ENCODE measurements at regions not wholly inside any gene's neighbourhood (a gene's known extent, or its start where the extent isn't known, plus 50 kb on each side); places are given as distances from the start of the nearest gene placed in this dataset.
"Not testable (repeated sequence)": the region's sequence is repeated elsewhere in the genome, so short reads cannot be mapped to it uniquely, and the experiment has no call there.

DNA sequence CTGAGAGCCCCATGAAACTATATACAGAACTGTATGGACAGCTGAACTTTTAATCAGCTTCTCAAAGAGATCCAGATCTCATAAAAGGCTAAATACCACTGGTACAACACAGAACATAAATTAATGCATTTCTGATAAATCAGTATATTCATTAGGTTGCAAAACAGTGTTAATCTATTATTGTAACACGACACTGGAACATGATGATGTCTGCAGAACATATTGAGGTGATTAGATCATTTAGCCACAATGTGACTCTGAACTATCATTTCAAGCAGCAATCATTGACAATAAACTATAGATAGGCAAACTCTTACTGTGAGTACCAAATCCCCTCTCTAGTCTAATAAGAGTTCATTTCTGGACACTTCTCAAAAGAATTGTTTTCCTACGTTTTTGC, 50.3 kb downstream of the GASK1B start:
- DNase-seq, result no peak

DNA sequence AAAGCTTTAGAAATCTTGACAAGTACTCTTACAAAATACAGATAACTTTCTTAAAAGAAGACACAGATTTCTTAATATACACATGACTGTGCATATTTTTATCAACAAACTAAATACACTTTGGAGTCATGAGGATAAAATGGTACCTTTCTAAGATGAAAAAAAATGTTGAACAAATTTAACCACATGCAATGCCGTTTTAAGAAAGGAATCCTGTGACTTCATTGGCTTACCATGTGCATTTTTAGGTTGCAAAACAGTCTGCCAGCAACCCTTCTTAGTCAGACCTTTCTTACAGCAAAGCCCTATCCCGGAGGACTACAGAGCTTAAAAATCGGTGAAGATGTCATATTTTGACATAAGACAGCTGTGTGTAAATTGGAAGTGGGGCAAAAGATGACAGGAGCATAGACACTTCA, 51.7 kb downstream of the GASK1B start:
- no peak for DNase-seq

DNA sequence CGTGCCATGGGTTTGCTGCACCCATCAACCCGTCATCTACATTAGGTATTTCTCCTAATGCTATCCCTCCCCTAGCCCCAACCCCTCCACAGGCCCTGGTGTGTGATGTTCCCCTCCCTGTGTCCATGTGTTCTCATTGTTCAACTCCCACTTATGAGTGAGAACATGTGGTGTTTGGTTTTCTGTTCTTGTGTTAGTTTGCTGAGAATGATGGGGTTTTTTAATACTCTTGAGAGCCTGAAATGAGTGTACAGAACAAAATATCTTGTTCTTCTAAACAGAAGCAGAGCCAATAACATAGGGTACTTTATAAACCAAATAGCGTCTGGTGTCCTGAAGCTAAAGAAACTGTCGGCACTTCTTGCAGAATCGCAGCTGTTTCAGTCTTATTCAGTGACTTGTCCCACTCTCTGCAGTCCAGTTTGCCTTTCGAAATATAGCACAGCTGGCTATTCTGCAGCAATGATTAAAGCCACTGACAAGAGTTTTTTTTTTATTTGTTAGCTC, 52.1 kb downstream of the GASK1B start:
- DNase-seq, result not testable (repeated sequence)

DNA sequence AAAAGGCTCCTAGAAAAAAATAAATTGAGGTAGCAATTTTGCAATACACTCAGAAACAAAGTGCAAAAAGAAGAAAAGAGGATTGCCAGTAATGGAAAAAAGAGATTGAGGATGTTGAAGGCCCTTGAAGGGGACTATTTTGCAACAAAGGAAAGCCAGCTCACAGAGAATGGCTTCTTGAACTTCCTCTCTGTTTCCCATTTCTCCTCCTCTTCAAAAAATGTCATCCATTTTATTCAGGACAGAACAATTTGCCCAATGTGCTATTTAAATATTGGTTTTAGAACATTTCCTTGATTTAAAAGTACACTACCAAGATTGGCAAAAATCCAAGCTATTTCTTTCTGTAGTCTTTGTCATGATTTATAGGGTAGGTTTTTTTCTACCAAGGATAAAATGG, 60.2 kb downstream of the GASK1B start:
- DNase-seq, result no peak

DNA sequence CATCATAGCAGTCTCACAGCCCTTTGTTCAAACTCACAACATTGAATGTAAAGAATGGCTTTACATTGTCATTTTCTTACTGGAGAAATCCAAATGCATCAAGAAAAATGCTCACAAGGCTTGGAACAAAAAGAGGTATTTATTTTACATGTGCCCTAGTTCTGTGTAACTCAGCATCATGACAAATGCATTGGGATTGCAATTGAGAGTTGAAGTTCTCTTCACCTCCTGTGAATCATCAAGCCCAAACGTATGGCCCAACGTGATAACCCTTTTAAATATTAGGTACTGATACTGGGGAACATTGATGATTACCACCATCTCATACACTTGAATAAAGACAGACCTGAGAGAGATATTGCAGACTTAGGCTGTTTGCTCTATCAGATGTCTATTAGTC, 61.6 kb downstream of the GASK1B start:
- no peak for DNase-seq

DNA sequence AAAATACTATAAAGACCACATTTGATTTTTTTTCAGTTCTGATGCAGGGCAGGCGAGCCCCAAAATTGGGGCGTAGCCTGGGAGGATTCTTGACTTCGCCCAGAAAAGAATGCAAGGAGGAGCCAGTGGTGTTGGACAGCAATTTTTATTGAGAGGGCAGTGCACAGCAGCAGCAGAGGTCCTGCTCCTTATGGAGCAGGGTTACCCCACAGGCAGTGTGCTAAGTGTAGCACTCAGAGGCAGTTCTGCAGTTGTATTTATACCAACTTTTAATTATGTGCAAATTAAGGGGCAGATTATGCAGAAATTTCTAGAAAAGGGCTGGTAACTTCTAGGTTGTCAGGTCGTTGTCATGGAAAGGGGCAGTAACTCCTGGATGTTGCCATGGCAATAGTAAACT, 69.9 kb downstream of the GASK1B start:
- DNase-seq, result no peak

DNA sequence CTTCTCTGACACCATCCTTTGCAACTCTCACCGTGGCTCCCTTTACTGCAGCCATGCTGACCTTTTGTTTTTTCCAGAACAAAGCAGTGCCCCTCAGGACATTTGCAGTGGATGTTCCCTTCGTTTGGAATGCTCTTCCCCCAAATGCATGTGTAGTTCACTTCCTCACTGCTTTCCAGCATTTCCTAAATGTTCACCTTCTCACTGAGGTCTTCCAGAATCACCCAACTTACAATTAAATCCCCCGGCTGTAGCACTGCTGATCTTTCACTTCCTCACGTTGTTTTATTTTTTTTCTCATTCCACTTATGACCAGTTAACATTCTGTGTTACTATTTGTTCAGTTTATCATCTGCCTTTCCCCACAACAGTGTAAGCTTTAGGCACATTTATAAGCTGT, 73.1 kb downstream of the GASK1B start:
- DNase-seq, result no peak

DNA sequence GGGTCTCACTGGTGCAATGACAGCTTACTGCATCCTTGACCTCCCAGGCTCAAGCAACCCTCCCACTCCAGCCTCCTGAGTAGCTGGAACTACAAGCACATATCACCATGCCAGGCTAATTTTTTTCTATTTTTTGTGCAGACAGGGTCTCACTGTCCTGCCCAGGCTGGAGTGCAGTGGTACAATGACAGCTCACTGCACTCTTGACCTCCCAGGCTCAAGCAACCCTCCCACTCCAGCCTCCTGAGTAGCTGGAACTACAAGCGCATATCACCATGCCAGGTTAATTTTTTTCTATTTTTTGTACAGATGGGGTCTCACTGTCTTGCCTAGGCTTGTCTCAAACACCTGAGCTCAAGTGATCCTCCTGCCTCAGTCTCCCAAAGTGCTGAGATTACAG, 74.0 kb downstream of the GASK1B start:
- no peak for DNase-seq

DNA sequence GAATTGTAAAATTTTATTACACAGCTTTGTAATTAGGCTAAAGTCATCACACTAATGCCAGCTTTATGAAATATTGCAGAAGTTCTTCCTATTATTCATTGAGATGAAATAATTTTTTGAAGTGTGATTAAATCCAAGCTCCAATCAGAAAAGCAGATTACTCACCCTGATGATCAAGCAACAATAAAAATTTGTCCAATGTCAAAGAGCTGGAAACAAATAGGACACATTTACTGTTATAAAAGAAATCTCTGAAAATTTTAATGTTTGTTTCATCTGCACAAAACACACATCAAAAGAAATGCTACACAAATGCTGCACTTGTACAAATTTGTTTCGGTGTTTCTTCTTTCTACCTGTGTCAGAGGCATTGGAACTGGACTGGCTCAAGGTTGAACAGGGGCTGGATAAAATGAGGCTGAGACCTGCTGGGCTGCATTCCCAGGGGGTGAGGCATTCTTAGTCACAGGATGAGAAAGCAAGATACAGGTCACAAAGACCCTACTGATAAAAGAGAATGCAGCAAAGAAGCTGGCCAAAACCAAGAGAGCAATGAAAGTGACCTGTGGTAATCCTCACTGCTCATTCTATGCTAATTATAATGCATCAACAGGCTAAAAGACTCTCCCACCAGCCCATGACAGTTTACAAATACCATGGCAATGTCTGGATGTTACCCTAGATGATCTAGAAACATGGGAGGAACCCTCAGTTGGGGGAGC, 78.3 kb downstream of the GASK1B start:
- DNase-seq, result no peak

DNA sequence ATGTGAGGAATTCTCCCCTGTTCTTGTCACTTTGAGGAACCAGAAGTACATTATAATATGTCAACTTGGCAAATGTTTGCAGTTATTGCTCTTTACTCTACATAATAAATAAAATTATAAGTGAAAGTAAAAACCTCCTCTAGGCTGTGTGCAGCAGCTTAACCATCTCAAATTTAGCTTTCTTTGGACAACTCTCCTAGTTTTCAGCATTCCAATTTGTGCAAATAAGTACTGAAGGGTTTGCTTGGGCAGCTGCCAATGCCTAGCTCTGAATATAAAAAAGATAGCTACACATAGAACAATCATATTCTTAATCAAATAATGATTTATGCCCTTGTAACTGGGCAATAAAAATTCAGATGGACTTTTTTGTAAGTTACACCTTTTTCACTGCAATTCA, 82.5 kb downstream of the GASK1B start:
- no peak for DNase-seq

DNA sequence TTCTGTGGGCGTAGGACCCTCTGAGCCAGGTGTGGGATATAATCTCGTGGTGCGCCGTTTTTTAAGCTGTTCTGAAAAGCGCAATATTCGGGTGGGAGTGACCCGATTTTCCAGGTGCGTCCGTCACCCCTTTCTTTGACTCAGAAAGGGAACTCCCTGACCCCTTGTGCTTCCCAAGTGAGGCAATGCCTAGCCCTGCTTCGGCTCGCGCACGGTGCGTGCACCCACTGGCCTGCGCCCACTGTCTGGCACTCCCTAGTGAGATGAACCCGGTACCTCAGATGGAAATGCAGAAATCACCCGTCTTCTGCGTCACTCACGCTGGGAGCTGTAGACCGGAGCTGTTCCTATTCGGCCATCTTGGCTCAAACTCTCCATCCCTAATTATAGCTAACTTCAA, 82.9 kb downstream of the GASK1B start:
- not testable (repeated sequence) for DNase-seq

DNA sequence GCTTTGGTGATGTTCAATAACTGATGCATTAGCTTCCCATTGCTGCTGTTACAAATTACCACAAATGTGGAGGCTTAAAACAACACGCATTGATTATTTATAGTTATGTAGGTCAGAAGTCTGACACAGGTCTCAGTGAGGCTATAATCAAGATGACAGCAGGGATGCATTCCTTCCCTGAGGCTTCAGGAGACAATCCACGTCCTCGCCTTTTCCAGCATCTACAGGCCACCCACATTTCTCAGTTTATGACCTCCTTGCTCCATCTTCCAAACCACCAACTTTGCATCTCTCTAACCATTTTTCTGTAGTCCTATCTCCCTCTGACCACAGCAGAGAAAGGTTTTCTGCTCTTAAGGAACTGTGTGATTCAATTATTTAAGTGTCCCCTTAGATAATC, 92.5 kb downstream of the GASK1B start:
- no peak for DNase-seq

DNA sequence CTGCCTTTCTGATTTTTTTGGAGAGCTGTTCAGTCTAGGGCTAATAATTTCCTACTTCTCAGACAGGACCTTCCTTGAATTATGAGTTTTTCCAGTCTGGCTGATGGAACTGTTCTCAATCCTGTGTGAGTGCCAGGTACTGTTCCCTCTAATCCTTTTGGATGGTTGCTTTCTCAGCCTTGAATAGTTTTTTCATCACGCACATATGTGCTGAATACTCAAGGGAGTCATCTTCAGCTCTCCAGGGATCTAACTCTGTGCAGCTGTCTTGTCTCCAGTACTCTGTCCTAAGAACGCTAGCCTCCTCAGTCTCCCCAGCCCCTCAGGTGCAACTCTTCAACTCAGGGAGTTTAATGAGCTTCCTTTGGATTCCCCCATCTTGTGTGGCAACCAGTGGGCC, 93.2 kb downstream of the GASK1B start:
- DNase-seq, result no peak

DNA sequence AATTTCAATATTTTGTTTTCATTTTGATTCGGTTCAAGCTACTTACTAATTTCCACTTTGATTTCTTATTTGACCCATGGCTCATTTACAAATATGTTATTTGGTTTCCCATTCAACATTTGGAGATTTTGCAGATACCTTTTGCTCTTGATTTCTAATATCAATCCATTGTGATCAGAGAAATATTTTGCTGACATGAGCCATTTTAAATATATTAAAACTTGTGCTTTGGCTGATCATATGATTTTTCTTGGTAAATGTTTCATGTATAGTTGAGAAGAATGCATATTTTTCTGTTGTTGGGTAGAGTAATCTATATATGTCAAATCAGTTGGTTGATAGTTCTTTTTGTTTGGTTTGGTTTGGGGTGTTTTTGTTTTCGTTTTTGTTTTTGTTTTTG, 95.0 kb downstream of the GASK1B start:
- no peak for DNase-seq

DNA sequence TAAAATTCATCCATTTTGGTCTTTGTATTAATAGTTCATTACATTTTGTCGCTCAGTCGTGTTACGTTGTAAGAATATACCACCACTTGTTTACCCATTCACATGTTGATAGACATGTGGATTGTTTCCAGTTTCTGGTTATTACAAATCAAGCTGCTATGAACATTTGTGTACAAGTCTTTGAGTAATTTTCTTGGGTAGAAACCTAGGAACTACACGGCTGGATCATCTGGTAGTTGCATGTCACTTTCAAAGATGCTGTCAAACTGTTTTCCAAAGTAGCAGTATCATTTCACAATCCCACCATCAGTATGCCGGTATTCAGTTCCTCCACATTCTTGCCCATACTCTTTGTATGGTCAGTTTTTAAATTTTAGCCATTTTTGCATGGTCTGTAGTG, 98.0 kb downstream of the GASK1B start:
- no peak for DNase-seq

DNA sequence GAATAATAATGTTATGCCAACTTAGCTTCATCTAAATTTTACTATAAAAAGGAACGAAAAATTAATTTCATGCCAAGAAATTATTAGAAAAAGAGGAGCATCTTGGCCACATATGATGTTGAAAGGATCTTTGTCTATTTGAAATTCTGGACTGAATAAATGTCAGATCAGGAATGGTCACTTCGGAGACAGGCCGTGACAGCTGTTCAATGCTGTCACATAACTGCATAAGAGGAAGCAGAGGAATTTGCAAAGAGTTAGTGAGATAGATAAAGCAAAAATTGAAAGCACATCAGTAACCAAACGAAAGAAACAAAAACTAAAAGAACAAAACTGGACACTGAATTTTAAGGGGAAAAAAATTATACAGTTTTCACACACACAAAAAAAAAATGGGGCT, 100.9 kb downstream of the GASK1B start:
- DNase-seq, result no peak

DNA sequence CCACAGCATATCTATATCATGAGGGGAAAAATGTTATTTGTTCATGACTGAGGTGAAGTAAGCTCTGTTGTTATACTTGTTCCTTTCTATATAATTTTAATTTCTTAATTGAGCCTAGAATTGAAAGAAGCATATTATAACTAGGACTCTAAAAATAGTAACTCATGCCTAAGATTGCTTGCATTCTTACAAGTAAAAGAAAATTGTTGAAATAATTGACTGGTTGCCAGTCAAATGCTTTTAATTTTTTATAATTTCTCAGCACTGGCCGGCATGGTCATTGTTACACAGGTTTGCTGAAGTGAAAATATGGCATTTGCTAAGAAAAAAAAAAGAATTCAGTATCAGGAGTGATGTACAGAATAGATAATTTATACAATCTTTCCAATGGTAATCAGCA, 104.8 kb downstream of the GASK1B start:
- DNase-seq, result no peak

DNA sequence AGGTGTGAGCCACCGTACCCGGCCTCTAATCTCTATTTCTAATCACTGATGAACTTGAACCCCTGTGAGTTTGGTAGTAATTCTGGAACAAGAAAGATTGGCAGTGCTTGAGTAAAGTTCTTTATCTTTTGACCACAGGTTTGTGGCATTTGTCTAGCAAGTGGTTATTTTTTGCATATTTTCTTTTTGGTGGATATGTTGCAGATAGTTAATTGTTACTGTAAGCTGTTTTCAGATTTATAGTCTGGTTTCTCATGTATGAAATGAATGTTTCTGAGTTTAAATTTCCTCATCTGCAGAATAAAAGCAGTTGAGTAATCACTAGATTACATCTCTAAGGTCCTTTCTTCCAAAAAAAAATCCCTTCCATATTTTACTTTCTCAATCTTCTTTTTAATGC, 105.2 kb downstream of the GASK1B start:
- no peak for DNase-seq

DNA sequence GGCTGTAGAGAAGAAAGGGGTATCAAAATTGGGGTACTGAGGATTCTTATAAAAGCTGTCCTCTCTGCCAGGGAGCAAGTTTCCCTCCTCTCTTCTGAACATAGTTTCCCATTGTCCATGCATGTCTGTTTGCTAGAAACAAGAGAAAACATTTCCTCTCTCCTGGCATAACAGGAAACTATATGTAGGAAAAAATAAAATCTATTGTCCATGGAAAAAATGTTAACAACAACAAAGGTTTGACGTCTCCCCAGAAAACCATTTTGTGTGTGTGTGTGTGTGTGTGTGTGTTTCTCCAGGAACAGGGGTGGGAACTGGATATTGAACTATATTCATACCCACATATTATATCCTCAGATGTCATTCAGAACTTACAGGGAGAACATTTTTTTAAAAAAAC, 107.2 kb downstream of the GASK1B start:
- DNase-seq, result no peak

DNA sequence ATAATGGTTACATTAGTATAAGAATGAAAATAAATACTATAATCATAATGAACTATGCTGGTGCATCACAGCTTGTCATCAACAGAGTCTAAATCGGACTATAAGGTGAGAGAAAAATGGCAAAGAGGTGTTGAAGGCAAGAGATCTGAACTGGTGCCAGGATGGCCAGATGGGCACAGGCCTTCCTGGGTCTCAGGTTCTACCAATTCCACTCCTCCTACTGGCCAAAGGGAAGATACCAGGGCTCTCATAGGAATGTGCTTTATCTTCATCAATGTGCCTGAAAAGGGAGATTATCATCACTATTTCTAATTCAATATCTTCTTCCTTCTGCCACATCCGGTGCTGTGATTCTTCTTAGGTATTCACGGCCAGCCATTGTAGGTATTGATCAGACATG, 107.6 kb downstream of the GASK1B start:
- no peak for DNase-seq

DNA sequence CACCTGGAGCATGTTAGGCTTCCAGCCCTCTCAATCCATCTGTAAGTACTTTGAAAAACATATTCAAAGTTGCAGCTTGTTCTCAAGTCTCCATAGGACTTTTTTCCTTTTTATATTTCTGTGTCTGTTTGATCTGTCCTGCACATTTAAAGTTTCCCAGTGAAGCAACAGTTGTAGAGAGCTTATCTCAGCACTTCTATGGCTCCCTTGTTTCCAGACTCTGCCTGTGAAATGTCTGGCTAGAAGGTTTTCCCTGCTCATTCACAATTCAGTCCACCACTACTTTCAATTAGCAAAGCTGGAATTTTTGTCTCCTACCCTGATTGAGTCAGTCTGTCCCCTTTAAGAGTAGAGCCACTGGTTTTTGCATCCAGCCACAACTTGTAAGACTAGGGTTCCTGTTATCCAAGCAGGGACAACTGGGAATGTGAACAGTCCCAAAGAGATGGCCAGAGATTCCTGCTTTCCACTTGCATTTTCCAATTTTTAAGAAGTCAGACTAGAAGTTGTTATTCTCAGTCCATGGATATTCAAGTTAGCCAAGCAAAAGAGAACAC, 116.1 kb downstream of the GASK1B start:
- no peak for DNase-seq

DNA sequence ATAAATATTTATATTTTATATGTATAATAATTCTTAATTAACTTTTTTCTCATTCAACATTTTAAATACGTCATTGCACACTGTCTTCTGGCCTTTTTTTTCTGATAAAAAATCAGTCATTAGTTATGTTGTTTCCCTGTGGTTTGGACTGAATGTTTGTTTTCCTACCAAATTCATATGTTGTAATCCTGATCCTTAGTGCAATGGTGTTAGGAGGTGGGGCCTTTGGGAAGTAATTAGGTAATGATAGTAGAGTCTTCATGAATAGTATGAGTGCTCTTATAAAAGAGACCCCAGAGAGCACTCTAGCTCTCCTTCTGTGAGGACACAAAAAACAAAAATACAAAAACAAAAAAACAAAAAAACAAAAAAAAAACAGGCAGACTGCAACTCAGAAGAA, 117.2 kb downstream of the GASK1B start:
- no peak for DNase-seq

DNA sequence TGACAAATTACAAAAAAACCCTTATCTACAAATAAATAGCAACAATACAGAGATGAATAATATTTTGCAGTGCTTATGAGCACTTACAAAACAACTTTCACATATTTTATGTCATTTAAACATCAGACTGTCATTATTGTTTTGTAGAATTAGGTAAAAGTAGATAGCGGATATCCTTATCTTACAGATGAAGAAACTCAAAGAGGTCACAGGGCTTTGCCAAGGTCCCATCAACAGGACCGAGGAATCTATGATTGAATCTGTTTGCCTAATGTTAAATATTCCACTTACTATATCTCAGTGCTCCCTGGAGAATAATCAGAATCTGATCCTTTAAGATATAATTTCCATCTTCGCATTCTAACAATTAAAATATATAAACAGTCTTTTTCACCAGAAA, 119.0 kb downstream of the GASK1B start:
- no peak for DNase-seq

DNA sequence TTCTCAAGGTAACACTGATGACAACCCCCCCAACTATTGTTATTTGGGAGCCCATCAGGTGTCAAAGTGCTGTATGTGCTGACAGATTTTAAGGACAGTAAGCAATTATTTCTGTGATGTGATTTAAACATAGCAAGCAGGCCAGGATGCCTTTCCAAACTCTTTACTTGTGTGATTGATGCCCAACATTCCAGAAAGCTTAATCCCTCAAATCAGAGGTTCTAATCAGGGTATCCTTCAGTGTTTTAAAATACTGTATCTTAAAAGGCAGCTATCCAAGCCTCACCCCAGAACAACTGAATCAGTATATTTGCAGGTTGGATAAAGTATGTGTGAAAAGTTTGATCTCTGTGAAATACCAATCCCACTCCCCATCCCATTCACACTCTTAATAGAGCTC, 119.7 kb downstream of the GASK1B start:
- DNase-seq, result no peak

Data from NCI-H1694 (cell line).